Cardiac muscle cell (in vitro differentiated cells and primary cell): ENCODE measurements at regions not wholly inside any gene's neighbourhood (a gene's known extent, or its start where the extent isn't known, plus 50 kb on each side); places are given as distances from the start of the nearest gene placed in this dataset.
"Not testable (repeated sequence)": the region's sequence is repeated elsewhere in the genome, so short reads cannot be mapped to it uniquely, and the experiment has no call there.

Experiments used
- DNase-seq, 2 donors: peaks; one replicate each; pipeline versions ENCODE4 v3.0.0 to v3.0.0-alpha.2; 2010 to 2017; ENCODE audit warnings: low read depth in 1 of 2, low spot score in 1 of 2
- H3K27ac ChIP-seq: fragments of 200-600 bp; sonication (generic); 2 replicates; pipeline ENCODE4 v1.5.1; 2016
- H3K27me3 ChIP-seq: fragments of 200-600 bp; sonication (generic); 2 replicates; pipeline ENCODE4 v1.6.0; 2016; ENCODE audit warnings: control low read depth
- H3K36me3 ChIP-seq: fragments of 200-600 bp; sonication (generic); 2 replicates; pipeline ENCODE4 v1.5.1; 2016; ENCODE audit warnings: control low read depth
- H3K4me1 ChIP-seq: fragments of 200-600 bp; sonication (generic); 2 replicates; pipeline ENCODE4 v1.8.1; 2017; ENCODE audit warnings: low read depth, mild to moderate bottlenecking, mixed run types
- H3K4me3 ChIP-seq: fragments of 200-600 bp; sonication (generic); 2 replicates; pipeline ENCODE4 v1.5.1; 2016; ENCODE audit warnings: mild to moderate bottlenecking
- H3K9me3 ChIP-seq: fragments of 200-600 bp; sonication (generic); 2 replicates; pipeline ENCODE4 v1.5.1; 2017; ENCODE audit warnings: low read depth, mild to moderate bottlenecking, control low read depth
- CTCF ChIP-seq: IDR thresholded peaks from 2 replicates; pipeline ENCODE4 v1.5.1; 2012; ENCODE audit warnings: low read depth, mild to moderate bottlenecking, low read length

GRCh38 chr2:18949871-18950270 is 360.5 kb upstream of the NT5C1B start:
- TF ChIP-seq CTCF, result no peak
- Histone ChIP-seq H3K9me3 (no peaks in the 10 kb centered on the region), H3K4me1 (no peaks in the 10 kb centered on the region), H3K36me3 (no peaks in the 10 kb centered on the region), H3K4me3 (no peak overlapping the region), H3K27ac (no peak overlapping the region), H3K27me3 (no peaks in the 10 kb centered on the region)
- no peak for DNase-seq

GRCh38 chr2:18940184-18940583 is 350.8 kb upstream of the NT5C1B start:
- Histone ChIP-seq H3K9me3 (no peaks in the 10 kb centered on the region), H3K27ac (no peak overlapping the region), H3K4me1 (no peaks in the 10 kb centered on the region), H3K27me3 (no peaks in the 10 kb centered on the region), H3K4me3 (no peak overlapping the region), H3K36me3 (no peaks in the 10 kb centered on the region)
- no peak for DNase-seq
- TF ChIP-seq CTCF, result no peak

DNA sequence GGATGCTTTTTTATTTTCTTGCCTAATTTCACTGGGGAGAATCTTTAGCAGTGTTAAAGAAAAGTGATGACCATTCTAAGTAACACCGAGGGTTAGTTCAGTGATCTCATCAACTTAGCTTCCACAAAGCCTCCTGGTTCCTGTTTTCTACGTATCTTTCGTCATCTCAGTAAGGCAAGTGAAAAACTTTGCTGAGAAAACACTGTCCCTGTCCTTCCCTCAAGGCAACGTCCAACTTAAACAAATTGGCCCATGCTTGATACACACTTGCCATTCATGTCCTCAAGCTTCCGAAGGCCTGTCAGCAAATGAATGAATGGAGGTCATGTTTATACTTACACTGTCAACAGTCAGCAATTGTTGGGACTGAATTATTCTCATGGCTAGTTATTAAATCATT is 350.4 kb upstream of the NT5C1B start:
- DNase-seq, H3K27me3 ChIP-seq, H3K4me3 ChIP-seq, H3K36me3 ChIP-seq, H3K4me1 ChIP-seq, H3K27ac ChIP-seq, H3K9me3 ChIP-seq: not testable (repeated sequence)

DNA sequence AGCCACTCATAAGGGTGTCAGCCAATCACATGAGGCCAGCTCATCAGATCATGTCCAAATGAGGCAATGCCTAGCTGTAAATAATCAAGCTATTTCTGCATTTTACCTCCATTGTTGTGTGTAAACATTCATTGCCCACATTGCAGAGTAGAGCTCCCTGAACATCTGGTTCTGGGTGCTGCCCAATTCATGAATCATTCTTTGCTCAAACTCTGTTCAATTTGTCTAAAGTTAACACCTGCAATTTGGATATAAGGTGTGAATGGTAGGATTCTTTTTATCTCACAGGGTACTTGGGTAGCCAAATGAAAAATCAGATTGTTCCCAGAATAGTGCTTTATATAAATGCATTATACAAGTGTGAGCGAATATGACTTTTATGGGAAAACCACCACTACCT is 345.5 kb upstream of the NT5C1B start:
- no peak for TF ChIP-seq CTCF
- H3K4me3 ChIP-seq, result no peak overlapping the region
- H3K27me3 ChIP-seq, result no peaks in the 10 kb centered on the region
- H3K9me3 ChIP-seq, result no peaks in the 10 kb centered on the region
- no peaks in the 10 kb centered on the region for H3K36me3 ChIP-seq
- DNase-seq, result no peak
- H3K27ac ChIP-seq, result no peak overlapping the region
- no peaks in the 10 kb centered on the region for H3K4me1 ChIP-seq

DNA sequence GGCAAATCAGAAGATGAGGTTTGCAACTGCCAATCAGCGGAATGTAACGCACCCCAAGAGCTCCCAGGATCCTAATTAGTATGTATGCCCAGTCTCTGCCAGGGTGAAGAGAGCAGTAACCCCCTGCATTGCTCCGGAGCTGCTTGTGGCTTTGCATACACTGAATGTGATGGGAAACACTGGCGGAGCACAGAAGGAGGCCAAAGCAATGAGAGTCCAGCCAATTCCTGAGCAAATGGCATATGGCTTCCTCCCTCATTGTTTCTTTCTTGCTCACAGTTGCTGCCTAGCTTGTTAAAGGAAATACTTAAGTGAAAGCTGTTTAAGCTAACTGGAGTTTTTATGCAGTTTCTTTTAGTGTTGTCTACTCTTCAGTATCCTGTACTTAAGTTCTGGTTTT is 343.5 kb upstream of the NT5C1B start:
- TF ChIP-seq CTCF, result no peak
- Histone ChIP-seq H3K4me3 (no peak overlapping the region), H3K4me1 (no peaks in the 10 kb centered on the region), H3K36me3 (no peaks in the 10 kb centered on the region), H3K27me3 (no peaks in the 10 kb centered on the region), H3K27ac (no peak overlapping the region), H3K9me3 (no peaks in the 10 kb centered on the region)
- peak in 1 of 2 donors; percentile 9 for DNase-seq

DNA sequence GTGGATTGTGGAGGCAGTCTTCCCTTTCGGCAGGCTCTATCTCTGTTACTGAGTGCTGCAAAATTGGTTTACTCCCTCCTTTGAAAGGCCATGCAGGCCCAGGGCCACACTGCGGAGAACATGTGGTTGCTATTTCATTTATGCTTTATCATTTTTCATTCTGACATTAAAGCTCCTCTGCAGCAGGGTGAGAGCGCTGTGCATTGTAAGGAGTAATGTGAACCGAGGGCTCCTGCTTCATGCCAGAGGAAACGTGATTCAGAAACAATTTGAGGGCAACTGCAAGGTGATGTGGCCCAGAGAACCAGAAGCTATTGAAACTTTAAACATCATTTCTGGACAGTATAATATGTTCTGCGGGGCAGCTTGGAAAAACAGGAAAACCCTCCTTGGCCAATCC is 341.6 kb upstream of the NT5C1B start:
- Histone ChIP-seq H3K4me1 (no peaks in the 10 kb centered on the region), H3K4me3 (no peak overlapping the region), H3K27me3 (no peaks in the 10 kb centered on the region), H3K36me3 (no peaks in the 10 kb centered on the region), H3K27ac (no peak overlapping the region), H3K9me3 (no peaks in the 10 kb centered on the region)
- TF ChIP-seq CTCF, result no peak
- DNase-seq, result no peak
